ENCODE measurements at regions not wholly inside any gene's neighbourhood (a gene's known extent, or its start where the extent isn't known, plus 50 kb on each side); places are given as distances from the start of the nearest gene placed in this dataset.

GRCh38 chr1:239817276-239817675, 274.4 kb upstream of the FMN2 start:
- DNase-seq (ENCODE audit: low spot score) = no peak
- TF ChIP-seq CTCF (IDR thresholded peaks at IDR 0.05) = no peak
- Histone ChIP-seq H3K4me3 (no peak overlapping the region), H3K27ac (peak overlapping the region; percentile 53 to 87)

GRCh38 chr1:239817801-239818200, 273.9 kb upstream of the FMN2 start:
- TF ChIP-seq CTCF (IDR thresholded peaks at IDR 0.05) = no peak
- Histone ChIP-seq H3K4me3 (no peak overlapping the region), H3K27ac (no peak overlapping the region)
- DNase-seq (ENCODE audit: low spot score) = no peak

GRCh38 chr1:239819096-239819495, 272.6 kb upstream of the FMN2 start:
- no peak overlapping the region for H3K27ac ChIP-seq
- no peak for DNase-seq (ENCODE audit: low spot score)
- TF ChIP-seq CTCF (IDR thresholded peaks at IDR 0.05) = no peak
- H3K4me3 ChIP-seq = no peak overlapping the region

- Histone ChIP-seq H3K4me3 (no peak overlapping the region), H3K27ac (no peak overlapping the region)
- no peak for DNase-seq (ENCODE audit: low spot score)
- TF ChIP-seq CTCF (IDR thresholded peaks at IDR 0.05) = no peak
These were observed 271.9 kb upstream of the FMN2 start for GRCh38 chr1:239819756-239820250.

- DNase-seq (ENCODE audit: low spot score) = no peak
- no peak for TF ChIP-seq CTCF (IDR thresholded peaks at IDR 0.05)
- H3K27ac ChIP-seq = no peak overlapping the region
- no peak overlapping the region for H3K4me3 ChIP-seq
These were observed 267.8 kb upstream of the FMN2 start for GRCh38 chr1:239823852-239824251.

GRCh38 chr1:239826211-239826610, 265.5 kb upstream of the FMN2 start:
- TF ChIP-seq CTCF (IDR thresholded peaks at IDR 0.05) = no peak
- no peak overlapping the region for H3K27ac ChIP-seq
- DNase-seq (ENCODE audit: low spot score) = no peak
- no peak overlapping the region for H3K4me3 ChIP-seq

- TF ChIP-seq CTCF (IDR thresholded peaks at IDR 0.05) = no peak
- DNase-seq (ENCODE audit: low spot score) = no peak
- H3K4me3 ChIP-seq = no peak overlapping the region
- no peak overlapping the region for H3K27ac ChIP-seq
These were observed 264.9 kb upstream of the FMN2 start for GRCh38 chr1:239826736-239827135.
